GM18508 (cell line): ENCODE measurements at regions not wholly inside any gene's neighbourhood (a gene's known extent, or its start where the extent isn't known, plus 50 kb on each side); places are given as distances from the start of the nearest gene placed in this dataset.

Experiments
- ATAC-seq: cut with Tn5 transposase; IDR thresholded peaks from one replicate; pipeline ENCODE4 v1.9.1; 2021; ENCODE audit warnings: moderate number of reproducible peaks; ENCODE audit not compliant: insufficient read depth, unreplicated experiment

DNA sequence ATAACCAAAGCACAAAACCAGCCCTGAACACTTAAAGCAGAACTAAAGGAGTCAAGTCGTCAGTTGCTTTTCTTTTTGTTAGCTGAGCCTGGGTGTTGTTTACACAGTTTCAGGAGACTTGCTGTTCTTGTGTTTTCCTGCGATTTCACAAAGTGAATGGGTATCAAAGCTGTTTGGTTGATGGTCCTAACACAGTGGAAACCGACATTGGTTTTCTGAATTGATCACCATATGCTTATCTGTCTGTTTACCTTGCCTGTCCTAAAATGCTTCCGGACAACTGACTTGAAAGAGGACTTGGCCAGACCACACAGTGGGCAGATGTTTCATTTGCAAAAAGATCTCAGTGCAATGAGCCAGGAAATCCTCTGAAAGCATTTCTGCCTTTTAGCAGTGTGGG is 676.4 kb downstream of the PRELID2 start:
- no peak for ATAC-seq

GRCh38 chr5:145157841-145158240 is 677.3 kb downstream of the PRELID2 start:
- ATAC-seq, result no peak

GRCh38 chr5:145141534-145141933 is 693.6 kb downstream of the PRELID2 start:
- ATAC-seq, result no peak

GRCh38 chr5:145130996-145131395 is 704.1 kb downstream of the PRELID2 start:
- ATAC-seq, result no peak

GRCh38 chr5:145129797-145130196 is 705.3 kb downstream of the PRELID2 start:
- ATAC-seq, result no peak

DNA sequence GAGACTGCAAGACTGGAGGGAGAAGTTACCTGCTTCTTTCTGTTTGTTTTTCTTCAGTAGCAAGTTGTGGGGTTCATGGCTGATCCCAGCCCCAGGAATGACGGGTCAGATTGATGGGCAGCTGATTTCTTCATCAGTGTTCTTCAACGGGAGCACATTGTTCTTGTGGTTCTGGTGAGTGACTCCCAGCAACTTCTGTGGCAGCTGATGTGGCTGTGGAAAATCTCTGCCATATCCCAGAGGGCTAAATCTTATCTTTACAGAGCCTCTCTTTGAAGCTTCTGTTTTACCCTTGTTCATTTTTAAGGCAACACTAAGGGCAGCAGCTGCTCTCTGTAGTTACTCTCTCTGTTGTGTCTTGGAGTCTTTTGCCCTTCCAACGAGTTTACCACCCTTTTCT is 710.3 kb downstream of the PRELID2 start:
- ATAC-seq, result no peak

- ATAC-seq, result no peak
These were observed 716.5 kb downstream of the PRELID2 start for GRCh38 chr5:145118611-145119010.

- no peak for ATAC-seq
These were observed 717.0 kb downstream of the PRELID2 start for GRCh38 chr5:145118127-145118526.

- ATAC-seq, result no peak
These were observed 717.9 kb downstream of the PRELID2 start for GRCh38 chr5:145117285-145117684.

DNA sequence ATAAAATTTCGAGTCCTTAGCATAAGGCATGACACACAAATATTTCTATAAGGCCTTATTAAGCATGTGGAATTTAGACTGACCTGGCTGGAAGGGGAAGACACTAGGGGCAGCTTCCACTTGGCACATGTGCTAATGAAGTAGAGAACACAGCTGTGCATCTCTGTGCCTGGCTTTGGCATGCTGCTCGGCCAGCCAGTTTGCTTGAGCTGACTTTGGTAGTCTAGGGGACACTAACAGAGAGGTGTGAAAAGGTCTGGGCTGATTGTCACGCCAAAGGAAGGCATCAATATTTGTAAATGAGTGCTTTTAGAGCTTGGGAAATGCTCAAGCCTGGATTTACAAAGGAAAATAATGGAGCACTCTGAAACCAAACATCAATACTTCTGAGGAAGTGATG is 723.7 kb downstream of the PRELID2 start:
- ATAC-seq, result no peak

DNA sequence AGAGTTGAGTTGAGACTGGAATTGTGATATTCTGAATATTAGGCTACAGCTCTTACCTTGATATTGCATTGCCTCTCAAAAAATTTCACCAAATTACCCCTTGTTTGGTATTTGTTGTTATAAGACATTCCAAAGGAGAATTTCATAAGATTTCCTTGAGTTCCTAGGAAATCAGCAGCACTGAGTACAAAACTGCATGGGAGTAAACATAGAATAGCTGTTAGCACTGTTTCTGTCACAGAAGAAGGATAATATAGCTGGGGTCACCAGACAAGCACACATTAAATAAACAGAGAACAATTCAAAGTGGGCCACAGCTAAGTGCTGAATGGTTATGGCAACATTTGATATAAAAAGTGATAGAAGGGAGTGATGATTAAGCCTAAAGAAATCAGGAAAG is 724.3 kb downstream of the PRELID2 start:
- no peak for ATAC-seq

GRCh38 chr5:145110181-145110580 is 725.0 kb downstream of the PRELID2 start:
- ATAC-seq, result no peak

DNA sequence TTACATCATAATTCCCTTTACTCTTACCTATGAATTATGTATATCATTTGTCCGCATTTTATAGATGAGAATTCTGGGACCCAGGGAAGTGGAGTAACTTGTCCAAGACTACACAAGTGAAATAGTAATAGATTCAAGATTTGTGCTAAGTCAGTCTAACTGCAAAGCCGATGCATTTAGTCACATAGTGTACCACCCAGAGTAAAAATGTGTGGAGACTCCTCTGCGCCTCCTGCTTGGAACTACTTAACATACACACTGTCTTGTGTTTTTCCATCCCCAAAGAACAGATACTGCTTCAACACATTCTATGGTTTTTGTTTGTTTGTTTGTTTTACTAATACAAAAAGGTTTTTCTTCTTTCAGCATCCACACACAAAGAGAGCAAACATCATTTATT is 729.8 kb downstream of the PRELID2 start:
- ATAC-seq, result no peak

GRCh38 chr5:145104106-145104505 is 731.0 kb downstream of the PRELID2 start:
- no peak for ATAC-seq

DNA sequence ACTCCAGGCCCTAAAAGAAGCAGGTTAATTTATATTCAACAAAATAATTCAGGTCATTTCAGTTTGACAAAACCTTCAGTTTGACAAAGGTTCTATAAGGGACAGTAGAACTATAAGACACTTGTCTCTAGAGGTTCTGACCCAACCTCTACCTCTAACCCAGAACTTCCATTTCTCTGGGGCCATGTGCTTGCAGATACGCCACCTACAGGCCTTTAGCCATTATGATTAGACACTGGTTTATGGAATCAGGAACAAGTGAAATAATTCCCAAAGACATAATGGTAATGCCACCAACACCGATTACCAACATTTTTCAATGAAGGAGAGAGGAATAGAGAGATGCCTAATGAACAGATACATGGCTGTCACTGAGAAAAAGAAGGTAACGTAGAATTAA is 733.9 kb downstream of the PRELID2 start:
- ATAC-seq, result no peak

GRCh38 chr5:145090115-145090514 is 745.0 kb downstream of the PRELID2 start:
- no peak for ATAC-seq

- ATAC-seq, result no peak
These were observed 750.3 kb downstream of the PRELID2 start for GRCh38 chr5:145084834-145085233.

- ATAC-seq, result no peak
These were observed 758.1 kb downstream of the PRELID2 start for GRCh38 chr5:145077028-145077427.

GRCh38 chr5:145076040-145076439 is 759.1 kb downstream of the PRELID2 start:
- no peak for ATAC-seq

DNA sequence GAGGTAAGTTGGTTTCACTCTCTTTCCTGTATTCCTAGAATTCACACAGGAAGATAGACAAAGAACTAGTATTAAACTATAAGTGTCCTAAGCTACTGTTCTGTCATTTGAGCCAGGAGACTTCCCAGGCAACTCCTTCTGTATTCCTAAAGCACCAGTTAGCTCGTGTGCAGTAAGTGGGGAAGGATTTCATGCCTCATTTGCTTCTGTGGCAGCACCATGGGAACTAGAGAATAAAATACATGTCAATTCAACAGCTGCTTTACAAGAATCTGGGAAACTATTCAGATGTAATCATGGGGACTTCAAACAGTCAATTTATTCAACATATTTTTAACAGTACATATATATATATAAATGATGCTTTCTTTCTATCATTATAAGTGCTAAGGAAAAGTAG is 762.3 kb downstream of the PRELID2 start:
- ATAC-seq, result no peak

DNA sequence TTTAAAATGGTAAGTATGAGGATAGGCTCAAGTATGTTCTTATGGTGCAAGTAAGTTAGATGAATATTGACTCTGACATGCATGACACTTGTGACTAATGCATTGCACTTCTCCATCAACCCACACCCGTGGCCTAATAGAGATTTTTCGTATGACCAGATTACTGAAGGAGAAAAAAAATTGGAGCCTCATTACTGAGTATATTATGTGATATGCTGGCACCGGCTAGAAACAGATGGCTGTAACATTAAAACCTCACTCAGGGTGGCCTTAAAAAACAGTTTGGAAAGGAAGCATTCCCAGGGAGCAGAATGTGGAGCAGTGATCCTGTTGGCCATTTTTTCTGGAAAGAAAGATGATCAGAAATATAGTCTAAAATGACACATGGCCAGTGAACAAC is 766.4 kb downstream of the PRELID2 start:
- no peak for ATAC-seq

DNA sequence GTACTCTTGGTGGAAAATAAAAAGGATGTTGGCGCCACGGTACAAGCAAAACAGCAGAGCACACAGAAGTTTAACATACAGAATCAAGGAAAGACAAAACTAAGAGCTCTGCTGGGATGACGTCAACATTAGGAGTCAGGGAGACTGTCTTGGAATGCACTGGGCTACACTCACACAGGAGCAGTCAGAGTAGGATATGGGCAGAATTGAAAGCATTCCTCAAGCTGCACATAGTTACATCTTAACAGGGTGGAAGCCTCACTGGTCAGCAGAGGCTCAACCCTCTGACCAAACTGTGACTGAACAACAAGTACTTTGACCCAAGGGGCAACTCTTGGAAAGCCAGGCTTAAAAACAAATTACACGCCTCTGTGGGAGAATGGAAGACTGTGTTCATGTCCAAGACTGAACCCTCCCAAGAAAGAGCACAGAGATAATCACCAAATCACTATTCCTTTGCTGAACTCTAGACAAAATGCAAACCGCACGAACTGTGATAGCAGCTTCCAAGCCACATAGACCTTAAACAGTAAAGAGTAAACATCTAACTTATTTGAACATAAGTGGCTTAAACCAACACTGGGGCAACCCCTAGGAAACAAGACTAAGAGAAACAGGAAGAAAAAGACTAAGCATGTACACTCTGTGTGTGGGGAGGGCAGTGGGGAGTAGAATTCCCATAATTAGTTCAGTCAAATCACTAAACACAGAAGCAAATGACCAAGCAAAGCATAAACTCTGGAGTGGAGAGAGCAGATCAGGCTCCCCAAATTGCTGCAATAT is 772.7 kb downstream of the PRELID2 start:
- no peak for ATAC-seq
